K562 (cell line): ENCODE measurements at regions not wholly inside any gene's neighbourhood (a gene's known extent, or its start where the extent isn't known, plus 50 kb on each side); places are given as distances from the start of the nearest gene placed in this dataset.

Source experiments
- GATAD2B ChIP-seq: fragments of 450-650 bp; IDR thresholded peaks from 2 replicates; pipeline ENCODE4 v1.6.1; 2017; ENCODE audit warnings: mild to moderate bottlenecking, borderline replicate concordance
- LARP7 ChIP-seq: fragments of 450-650 bp; IDR thresholded peaks from 2 replicates; pipeline ENCODE4 v1.6.1; 2016
- SIRT6 ChIP-seq: IDR thresholded peaks from one replicate; pipeline ENCODE4 v1.6.1; 2012; ENCODE audit warnings: low read depth, mild to moderate bottlenecking, control low read depth, inconsistent platforms, low read length, moderate library complexity
- SMARCC2 ChIP-seq: fragments of 450-650 bp; IDR thresholded peaks from 2 replicates; pipeline ENCODE4 v1.6.1; 2017; ENCODE audit warnings: antibody characterized with exemption, moderate library complexity, mild to moderate bottlenecking, low read depth
- ZBTB40 ChIP-seq, 2 experiments: fragments of 450-650 bp in 1 of 2; sonication (generic) in 1 of 2; formaldehyde crosslinking in 1 of 2; IDR thresholded peaks; 2 replicates each; pipeline versions ENCODE4 v1.7.1 to v1.9.0; 2016 to 2022; ENCODE audit warnings: inconsistent platforms in 1 of 2, mild to moderate bottlenecking in 1 of 2, missing genetic modification reagents in 1 of 2

- TF ChIP-seq ZBTB40 (IDR thresholded peaks at IDR 0.05) (no peak), ZBTB40 (CRISPR knock-in tag; IDR thresholded peaks at IDR 0.05) (no peak), SMARCC2 (no peak), SIRT6 (no peak), LARP7 (no peak), GATAD2B (no peak)
These were observed 547.9 kb upstream of the CDH4 start (continued) for GRCh38 chr20:60704147-60704546.
